NOMO-1 treated with dmso at 0.1 percent for 144 hours (cell line): ENCODE measurements at regions not wholly inside any gene's neighbourhood (a gene's known extent, or its start where the extent isn't known, plus 50 kb on each side); places are given as distances from the start of the nearest gene placed in this dataset.
A peak's percentile ranks its signal among the peaks of the same experiment; 100 is the strongest.

Experiments used
- DNase-seq: peaks from one replicate; lab custom pipeline; 2025; ENCODE audit not compliant: unreplicated experiment; lab: John Stamatoyannopoulos, UW

DNA sequence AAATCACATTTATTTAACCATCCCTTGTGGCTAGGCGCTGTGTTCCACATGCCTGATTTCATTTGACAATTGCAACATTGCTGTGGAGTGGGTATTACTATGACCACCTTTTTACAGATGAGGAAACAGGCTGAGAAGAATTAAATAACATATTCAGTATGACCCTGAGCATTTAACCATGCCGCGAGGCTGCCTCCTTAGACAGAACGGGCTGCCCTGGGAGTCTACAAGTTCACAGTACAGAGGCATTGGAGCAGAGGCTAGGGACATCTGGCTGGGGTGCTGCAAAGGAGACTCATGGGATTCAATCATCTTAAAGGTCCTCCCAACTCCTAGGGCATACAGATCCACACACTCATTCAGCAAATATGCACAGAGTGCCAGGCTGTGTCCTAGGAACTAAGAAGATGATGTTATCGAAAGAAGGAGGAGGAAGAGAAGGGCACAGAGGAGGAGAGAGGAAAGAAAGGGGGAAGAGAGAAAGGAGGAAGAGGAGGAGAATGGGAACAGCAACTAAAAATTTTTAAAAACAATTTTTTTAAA is 164.7 kb upstream of the CCND2 start:
- no peak for DNase-seq

DNA sequence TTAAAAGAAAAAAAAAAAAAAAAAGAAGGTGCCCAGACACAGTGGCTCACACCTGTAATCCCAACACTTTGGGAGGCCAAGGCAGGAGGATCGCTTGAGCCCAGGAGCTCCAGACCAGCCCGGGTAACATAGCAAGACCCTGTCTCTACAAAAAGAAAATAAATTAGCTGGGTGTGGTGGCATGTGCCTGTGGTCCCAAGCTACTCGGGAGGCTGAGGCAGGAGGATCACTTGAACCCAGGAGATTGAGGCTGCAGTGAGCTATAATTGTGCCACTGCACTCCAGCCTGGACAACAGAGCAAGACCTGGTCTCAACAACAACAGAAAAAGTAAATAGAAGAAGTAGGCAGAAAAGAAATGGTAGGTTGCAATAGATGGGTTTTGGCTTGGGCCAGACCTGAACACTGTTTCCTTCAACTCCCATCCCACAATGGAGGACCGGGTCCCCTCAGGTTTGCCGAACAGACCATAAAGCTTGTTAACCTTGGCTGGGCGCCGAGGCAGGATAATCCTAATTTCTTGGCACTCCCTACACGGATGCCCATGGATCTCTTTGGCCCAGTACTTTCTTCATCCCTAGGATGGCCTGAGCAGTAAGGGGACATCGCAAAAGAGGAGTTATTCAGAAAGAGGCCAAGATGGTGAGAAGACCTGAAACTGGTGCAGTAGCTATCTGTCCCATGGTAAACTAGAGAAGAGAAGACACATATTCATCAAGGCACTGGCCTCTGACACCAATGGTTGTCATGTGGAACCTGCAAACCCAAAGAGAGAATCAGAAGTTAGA is 165.5 kb upstream of the CCND2 start:
- DNase-seq, result no peak

DNA sequence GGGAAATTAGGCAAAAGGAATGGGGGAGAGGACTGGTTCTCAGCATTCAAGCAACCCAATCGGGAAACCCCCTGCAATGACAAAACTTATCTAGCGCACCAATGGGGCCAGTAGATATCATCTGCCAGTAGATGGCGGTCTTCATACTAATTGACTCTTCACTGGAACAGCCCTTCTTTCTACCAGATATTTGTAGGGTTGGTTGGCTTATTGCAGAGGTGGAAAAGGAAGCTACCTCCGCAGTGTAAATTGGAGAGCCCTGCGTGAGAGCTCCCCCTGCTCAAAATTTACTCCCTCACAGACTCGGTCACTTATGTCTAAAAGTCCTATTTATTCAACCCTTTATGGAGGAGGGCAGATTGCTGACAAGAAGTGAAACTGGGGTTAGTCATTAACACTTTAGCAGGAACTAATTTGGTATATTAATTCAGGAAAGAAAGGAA is 166.1 kb upstream of the CCND2 start:
- DNase-seq, result peak; percentile 53

DNA sequence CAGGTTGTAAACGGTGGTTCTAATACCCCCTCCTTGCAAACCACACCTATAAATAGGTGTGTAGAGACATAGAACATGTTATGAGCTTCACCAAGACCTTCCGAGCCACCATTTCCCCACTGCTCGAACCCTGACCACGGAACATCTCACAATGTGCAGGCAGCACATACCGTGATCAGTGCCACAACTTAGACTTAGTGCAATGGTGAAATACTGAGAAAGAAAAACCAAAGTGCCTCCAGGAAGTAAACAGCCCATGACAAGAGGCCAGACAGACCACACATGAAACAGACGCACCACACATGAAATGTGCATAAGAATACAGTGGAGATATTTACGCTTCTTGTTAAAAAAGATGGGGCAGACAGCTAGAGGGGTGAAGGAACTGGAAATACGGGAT is 166.9 kb upstream of the CCND2 start:
- DNase-seq, result no peak

DNA sequence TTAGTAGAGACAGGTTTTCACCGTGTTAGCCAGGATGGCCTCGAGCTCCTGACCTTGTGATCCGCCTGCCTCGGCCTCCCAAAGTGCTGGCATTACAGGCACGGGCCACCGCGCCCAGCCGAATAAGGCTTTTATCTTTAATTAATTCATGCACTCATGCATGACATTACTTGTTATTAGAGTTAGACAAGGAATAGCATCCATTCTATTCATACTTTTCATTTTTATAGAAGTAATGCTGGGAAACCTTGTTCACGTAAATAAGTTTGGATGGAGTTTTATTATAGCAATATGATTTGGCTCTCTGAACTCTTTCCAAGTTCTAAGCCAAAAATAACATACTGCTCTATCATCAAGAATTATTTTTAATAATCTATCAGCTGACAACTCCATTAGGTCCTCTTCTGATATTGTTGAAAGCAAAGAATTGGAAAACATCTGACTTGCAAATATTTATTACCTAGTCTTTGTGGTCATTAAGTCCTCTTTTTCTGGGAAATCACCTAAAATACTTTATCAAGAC is 168.8 kb upstream of the CCND2 start:
- no peak for DNase-seq

DNA sequence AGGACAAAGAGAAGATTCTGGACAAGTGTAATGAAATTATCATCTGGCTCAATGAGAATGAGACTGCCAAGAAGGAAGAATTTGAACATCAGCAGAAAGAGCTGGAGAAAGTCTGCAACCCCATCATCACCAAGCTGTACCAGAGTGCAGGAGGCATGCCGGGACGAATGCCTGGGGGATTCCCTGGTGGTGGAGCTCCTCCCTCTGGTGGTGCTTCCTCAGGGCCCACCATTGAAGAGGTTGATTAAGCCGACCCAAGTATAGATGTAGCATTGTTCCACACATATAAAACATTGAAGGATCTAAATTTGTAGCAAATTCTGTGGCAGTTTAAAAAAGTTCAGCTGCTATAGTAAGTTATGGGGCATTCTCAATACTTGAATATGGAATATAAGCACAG is 174.3 kb upstream of the CCND2 start:
- DNase-seq, result no peak

DNA sequence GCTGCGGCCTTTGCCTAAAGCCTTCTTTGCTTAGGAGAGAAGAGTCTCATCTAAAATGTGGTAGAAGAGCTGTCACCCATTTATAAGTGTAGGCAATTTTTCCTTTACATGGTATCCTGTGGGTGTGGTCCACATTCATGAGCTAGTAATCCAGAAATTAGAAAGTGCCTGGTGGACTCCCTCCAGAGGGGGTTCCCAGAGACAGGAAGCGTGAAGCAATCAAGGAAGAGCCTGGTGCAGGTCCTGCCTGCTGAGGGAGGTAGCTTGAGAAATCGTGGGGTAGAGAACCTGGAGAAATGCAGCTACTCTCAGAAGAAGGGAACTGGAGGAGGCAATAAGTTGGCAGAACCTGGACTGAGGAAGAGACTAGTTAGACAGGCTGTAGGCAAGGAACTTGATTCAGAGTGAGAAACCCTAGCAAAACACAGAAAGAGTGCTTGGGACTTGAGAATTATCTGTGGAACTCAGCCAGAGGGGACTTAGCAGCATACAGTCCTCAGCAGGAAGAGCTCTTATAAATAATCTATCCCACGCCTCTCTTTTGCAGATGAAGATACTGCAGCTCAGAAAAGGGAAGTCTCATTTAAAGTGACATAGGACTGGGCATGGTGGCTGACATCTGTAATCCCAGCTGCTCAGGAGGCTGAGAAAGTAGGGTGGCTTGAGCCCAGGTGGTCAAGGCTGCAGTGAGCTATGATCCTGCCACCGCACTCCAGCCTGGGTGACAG is 182.4 kb upstream of the CCND2 start:
- no peak for DNase-seq

DNA sequence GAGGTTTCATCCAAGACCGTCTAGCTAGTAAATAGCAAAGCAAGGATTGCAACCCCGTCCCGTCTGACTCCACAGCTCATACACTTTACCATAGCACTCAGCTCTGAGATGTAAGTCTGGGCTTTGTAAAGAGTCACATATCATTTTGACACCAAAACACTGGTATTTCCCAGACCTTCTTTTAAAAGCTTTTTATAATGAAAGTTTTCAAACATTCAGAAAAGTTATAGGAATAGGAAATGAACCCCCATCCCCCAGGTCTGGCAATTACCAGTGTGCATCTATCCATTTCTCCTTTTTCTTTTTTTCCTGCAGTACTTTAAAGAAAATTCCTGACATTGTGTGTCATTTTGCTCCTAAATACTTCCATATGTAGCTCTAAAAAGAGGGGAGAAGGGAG is 183.6 kb upstream of the CCND2 start:
- no peak for DNase-seq

DNA sequence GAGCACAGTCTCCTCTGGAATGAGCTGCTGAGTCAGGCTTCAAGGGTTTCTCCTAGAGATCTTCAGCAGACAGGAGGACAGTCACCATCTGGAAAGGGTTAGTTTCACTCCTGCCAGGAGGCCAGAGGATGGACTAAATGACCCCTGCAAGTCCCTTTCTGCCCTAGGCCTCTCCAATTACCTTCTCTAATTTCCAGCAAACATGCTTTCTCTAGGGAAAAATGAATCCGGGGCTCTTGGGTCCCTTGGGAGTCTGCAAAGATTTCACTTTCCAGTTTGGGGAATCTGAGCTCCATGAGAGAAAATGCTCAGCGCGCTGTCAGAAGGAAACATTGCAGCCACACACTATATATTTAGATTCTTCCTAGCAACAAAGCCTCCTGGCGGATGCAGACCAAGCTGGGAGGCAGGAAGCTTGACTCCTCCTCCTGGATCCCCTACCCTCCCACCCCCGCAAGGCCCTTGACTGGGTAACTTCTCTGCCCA is 184.4 kb upstream of the CCND2 start:
- no peak for DNase-seq

DNA sequence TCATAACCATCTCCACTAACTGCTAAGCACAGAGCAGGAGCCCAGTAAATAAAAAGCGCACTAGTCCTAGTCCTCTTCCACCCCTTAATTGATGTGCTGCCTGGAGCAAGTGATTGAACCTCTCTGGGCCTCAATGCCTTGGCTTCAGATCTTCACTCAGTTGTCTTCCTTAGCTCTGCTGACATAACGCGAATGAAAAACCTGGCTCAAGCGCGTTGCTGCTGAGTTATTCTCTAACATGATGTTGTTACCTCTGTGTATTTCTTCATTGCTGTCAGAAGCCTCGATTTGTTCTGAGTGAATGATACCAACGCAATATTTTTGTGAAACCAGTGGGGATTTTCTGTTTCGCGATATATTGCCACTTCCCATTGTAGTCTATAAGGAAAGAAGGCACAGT is 185.1 kb upstream of the CCND2 start:
- no peak for DNase-seq

DNA sequence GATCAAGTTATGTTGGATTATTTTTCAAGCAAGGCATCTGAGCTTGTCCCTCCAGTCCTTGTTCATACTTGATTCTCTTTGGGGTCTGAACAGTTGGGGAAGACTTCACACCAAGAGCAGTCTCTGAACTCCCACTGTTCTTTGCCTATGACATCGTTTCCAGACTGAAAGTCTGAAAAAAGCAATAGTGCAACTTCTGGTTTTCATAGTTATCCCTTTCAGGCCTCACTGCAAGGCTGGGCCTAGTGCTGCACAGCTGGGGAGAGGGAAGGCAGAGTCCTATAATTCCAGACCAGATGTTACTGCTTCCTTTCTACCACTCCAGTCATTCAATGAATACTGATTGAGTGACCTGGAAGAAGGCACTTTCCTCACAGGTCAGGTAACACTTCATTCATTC is 187.1 kb upstream of the CCND2 start:
- DNase-seq, result no peak

DNA sequence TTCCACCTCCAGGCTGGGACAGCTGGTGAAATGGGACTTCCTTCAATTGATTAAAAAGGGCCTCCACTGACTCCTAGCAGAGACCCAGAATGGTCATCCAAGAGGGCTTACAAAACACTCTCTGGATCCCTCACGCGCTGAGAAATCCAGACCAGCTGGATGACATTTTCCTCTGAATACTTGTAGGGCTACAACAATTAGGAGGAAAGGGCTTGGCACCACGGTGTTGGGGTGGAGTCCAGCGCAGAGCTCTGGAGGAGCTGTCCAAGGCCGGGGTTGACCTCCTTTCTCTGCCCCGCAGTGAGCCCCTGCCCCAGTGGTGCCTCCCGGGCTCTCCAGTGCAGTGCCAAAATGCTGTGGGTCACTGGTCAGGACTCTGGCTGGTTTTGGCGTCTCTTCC is 189.0 kb upstream of the CCND2 start:
- no peak for DNase-seq

DNA sequence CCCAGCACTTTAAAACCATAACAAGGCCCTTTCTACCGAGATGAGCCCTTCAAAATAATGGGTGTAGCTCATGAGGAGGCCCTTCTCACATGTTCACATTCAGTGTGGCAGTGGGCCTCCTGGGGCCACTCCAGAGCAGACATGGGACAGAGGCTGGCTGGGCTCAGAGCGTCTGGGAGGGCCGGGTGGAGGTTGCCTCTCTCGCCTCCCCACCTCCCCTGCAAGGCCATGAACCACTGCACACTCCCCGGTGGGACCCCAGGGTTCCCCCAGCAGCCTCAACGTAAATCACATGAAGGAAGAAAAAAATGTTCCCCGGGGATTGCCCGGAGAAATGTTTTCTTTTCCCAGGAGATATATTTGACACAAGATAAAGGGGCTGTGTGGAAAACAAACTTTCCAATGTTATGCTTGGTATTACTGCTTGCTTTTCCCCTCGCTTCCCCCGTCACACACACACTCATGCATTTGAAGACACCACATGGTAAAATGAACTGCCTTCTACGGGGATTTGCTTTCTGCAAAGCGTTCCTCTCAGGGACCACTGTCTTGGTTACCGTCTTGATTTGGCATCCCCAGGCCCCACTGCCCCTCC is 190.7 kb upstream of the CCND2 start:
- no peak for DNase-seq

DNA sequence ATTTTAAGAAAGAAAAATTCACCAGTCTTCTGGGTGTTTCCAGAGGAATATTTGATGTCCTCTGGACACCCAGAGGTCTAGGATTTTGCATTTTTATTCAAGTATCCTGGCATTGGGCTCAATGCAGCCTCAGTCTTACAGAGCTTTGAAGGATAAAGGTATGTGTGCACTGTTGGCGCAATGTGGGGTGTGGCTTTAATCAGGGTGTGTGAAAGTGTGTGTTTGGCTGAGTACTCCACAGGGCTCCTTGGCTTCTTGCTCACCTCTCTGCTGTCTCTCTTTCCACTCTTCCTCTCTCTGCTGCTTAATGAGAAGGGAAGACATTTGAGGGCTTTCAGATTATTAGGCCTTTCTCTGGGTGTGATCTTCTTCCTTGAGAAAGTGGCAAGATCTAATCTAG is 193.3 kb upstream of the CCND2 start:
- no peak for DNase-seq

DNA sequence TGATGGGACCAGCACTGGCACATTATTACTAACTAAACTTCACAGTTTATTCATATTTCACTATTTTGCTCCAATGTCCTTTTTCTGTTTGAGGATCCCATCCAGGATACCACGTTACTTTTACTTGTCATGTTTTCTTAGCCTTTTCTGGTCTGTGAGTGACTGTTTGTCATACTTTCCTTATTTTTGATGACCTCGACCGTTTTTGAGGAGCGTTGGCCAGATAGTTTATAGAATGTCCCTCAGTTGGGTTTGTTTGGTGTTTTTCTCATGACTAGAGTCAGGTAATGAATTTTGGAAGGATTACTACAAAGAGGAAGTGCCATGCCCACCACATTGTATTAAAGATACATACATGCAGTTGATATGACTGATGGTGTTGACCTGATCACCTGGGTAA is 199.4 kb upstream of the CCND2 start:
- no peak for DNase-seq

DNA sequence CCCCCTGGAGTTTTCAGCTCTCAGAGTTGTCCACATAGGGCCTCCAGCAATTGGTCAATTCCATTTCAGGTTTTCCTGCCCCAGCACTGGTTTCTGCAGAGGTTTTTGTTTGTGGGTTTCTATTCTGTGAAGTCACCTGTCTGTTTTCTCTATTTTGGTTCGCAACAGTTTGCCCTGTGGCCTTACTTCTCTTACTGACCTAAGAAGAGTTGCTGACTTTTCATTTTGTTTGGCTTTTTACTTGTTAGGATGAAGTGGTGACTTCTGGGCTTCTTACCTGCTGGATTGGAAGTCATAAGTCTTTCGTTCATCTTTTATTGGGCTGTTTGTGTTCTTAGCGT is 196.4 kb upstream of the PARP11 start:
- DNase-seq, result no peak

DNA sequence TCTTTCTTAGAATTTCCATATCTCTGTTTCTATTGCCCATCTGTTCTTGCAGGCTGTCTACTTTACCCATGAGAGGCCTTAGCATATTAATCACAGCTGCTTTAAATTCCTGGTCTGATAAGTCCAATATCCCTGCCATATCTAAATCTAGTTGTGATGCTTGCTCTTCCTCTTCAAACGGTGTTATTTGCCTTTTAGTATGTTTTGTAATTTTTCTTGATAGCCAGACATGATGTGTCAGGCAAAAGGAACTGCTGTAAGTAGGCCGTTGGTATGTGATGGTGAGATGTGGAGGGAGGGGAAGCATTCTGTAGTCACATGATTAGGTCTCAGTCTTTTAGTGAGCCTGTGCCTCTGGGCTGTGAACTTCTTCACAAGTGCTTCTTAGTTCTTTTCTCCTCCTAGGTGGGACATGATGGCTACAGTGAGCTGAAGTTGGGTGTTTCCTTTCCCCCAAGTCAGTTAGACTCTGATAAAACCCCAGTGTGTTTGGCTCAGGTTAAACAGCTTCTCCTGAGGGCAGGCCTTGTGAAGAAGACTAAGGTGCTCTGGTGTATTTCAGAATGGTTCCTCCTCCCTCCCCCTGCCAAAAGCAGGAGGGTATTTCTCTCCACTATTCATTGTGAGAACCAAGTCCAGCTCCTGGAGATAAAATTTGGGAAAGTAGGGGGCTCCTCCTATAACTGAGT is 195.9 kb upstream of the PARP11 start:
- DNase-seq, result no peak

DNA sequence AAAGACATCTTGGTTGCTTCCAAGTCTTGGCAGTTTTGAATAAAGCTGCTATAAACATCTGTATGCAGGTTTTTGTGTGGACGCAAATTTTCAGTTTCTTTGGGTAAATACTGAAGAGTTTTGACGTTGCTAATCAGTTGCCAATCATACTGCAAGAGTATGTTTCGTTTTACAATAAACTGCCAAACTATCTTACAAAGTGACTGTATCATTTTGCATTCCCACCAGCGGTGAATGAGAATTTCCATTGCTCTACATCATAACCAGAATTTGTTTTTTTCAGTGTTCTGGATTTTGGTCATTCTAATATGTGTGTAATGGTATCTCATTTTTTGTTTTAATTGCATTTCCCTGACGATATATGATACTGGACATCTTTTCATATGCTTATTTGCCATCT is 190.8 kb upstream of the PARP11 start:
- DNase-seq, result no peak

DNA sequence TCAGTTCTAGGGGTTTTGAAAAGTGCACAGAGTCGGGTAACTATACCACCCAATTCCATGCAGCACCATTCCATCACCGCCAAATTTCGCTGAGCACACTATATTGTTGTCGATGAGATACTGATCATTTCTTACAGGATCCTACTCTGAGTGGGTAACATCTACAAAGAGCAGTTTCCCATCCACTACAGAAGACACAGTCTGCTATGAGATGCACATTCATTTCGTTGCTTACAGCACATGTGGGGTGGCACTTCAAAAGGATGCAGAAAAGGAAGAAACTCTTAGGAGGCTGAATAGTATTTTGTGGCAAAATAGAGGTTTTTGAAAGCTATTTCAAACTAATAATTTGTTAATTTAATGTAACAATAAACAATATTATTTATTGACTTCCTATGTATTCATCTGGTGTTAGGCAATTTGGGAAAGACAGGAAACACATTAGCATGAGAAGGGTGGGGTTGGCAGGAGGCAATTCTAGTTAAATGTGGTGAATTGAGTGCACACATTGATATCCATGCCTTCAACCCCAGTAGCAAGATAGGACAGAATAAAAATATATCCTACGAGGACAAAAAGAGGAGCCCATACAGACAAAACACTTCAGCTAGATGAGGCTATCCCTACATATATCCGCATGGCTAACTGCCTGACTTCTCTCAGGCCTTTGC is 186.8 kb upstream of the PARP11 start:
- no peak for DNase-seq
